ENCODE measurements at regions not wholly inside any gene's neighbourhood (a gene's known extent, or its start where the extent isn't known, plus 50 kb on each side); places are given as distances from the start of the nearest gene placed in this dataset.
A peak's percentile ranks its signal among the peaks of the same experiment; 100 is the strongest.
"Not testable (repeated sequence)": the region's sequence is repeated elsewhere in the genome, so short reads cannot be mapped to it uniquely, and the experiment has no call there.

DNA sequence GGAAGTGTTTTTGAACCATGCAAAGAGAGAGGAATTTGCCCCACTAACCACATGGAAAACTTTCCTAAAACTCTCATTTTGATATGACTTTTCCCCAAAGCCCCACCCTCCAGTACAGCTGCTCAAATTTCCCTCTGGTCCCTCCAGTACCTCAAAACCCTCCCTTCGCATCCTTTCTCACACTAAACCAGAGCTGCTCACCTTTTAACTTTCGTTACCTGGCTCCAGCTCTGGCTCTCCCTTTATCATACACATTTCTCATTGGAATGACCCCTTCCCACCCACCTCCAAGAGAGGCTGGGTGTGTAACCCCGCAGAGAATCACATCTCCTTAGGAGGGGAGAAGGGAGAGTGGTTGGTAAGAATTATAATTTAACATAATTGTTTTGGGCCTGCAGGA, 86.8 kb upstream of the NDUFV2 start:
- DNase-seq (ENCODE audit: low spot score) = no peak

DNA sequence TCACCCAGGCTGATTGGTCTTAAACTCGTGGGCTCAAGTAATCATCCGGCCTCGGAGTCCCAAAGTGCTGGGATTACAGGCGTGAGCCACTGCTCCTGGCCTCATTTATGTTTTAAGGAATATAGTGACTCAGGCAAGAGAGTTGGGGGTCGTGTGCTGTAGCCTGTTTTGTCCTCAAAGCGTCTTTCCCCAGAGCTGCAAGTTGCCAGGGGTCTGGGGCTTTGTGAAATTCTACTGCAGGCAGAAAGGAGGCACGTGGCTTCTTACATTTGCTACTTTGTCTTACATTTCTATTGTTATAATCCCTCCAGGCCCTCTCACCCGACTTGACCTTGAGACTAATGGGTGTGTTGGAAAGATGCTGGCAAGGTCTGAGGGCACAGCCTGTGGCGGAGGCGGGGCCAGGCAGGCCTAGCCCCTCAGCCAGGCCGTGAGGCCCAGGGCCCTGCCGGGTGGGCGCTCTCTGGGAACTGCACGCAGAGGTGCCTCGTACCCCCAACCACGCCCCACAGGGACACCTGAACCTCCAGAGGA, 85.8 kb upstream of the NDUFV2 start:
- DNase-seq (ENCODE audit: low spot score) = no peak

DNA sequence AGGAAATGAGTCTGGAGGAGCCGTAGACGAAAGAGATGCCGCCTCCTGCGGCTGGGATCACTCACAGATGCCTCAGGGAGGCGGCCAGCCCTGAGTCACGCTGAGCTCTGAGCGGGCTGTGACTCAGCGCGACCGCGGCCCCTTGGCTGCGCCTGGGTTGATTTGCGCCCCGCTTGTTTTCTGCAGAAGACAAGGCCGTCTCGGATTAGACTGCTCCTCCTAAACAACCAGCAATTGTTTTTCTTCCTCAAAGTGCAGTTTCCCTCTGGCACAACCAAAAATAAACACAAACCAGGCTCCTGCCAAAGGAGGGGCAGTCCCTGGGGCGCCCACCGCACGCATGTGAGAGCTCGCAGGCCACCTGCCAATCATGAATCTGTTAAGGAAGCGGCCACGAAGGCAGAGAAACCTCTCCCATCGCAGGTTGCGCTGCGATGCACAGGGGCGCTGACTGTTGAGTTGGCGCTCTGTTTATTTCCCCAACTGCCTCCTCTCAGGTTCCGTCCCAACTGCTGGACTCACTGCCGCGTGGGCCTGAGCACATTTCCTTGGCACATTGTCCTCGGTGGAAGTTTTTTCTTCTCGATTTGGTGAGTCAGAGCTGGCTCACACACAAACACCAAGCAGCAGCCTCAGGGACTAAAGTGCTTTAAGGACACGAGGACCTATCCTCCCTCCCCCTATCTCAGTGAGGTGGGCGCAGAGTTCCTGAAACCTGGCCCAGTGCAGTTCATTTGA, 85.2 kb upstream of the NDUFV2 start:
- DNase-seq (ENCODE audit: low spot score) = peak; percentile 83

GRCh38 chr18:9017905-9018227, 84.6 kb upstream of the NDUFV2 start:
- DNase-seq (ENCODE audit: low spot score) = no peak

DNA sequence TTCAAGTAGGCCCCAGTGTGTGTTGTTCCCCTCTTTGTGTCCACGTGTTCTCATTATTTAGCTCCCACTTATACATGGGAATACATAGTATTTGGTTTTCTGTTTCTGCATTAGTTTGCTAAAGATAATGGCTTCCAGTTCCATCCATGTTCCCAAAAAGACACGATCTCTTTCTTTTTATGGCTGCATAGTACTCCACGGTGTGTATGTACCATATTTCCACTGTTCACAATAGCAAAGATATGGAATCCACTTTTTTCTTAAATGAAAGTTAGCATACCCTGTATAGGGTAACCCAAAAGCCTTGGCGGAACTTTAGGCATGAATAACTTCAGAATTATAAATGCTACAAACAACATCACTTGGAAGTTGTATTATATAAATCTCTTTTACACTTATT, 83.4 kb upstream of the NDUFV2 start:
- no peak for DNase-seq (ENCODE audit: low spot score)

DNA sequence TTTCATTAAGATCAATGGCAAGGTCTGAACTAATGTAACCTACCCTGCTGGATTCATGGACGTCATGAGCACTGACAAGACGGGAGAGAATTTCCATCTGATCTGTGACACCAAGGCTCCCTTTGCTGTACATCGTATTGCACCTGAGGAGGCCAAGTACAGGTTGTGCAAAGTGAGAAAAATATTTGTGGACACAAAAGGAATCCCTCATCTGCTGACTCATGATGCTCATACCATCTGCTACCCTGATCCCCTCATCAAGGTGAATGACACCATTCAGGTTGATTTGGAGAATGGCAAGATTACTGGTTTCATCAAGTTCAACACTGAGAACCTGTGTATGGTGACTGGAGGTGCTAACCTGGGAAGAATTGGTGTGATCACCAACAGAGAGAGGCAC, 82.3 kb upstream of the NDUFV2 start:
- DNase-seq (ENCODE audit: low spot score) = no peak

- DNase-seq (ENCODE audit: low spot score) = no peak
Measured at GRCh38 chr18:9021458-9021857, 81.0 kb upstream of the NDUFV2 start.

- no peak for DNase-seq (ENCODE audit: low spot score)
Measured at GRCh38 chr18:9022397-9023155, 79.9 kb upstream of the NDUFV2 start.

- DNase-seq (ENCODE audit: low spot score) = not testable (repeated sequence)
Measured at GRCh38 chr18:9024031-9024646, 78.4 kb upstream of the NDUFV2 start.

- DNase-seq (ENCODE audit: low spot score) = no peak
Measured at GRCh38 chr18:9025091-9025838, 77.2 kb upstream of the NDUFV2 start.

DNA sequence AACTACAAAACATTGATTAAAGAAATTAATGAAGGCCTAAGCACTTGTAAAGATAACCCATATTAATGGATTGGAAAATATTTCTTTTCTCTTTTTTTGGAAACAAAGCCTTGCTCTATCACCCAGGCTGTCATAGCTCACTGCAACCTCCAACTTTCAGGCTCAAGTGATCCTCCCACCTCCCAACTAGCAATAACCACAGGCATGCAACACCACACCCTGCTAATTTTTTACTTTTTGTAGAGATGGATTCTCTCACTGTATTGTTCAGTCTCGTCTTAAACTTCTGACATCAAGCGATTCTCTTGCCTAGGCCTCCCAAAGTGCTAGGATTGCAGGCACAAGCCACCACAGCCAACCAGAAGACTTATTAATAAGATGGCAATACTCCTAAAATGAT, 73.4 kb upstream of the NDUFV2 start:
- no peak for DNase-seq (ENCODE audit: low spot score)

GRCh38 chr18:9032519-9032918, 70.0 kb upstream of the NDUFV2 start:
- DNase-seq (ENCODE audit: low spot score) = no peak

- DNase-seq (ENCODE audit: low spot score) = peak; percentile 22
Measured at GRCh38 chr18:9038277-9038871, 64.1 kb upstream of the NDUFV2 start.

DNA sequence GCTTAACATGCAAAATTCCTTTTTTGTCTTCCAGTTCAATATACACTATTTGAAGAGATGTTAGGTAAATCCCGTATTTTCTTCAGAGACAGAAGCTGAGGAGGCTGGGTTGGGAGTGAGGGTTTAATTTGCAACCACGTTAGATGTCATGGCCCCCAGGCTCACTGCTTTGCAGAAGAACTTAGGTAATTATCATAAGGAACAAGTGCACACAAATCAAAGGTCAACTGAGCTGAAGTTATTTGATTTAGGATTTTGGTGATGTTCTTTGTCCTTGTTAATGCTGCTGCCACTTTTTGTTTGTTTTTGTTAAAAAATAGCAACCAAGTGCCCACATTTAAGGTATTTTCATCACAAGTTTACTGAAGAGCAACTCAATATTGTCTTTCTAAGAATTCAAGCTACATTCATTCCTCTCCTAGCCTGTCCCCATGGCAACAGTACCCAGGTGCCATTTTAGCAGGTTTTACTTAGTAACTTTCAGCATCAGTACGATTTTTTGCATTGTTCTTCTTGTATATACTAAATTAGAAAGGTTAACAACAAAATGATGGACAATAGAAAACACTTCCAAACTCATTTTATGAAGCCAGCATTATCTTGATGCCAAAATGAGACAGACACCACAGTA, 62.9 kb upstream of the NDUFV2 start:
- DNase-seq (ENCODE audit: low spot score) = no peak

DNA sequence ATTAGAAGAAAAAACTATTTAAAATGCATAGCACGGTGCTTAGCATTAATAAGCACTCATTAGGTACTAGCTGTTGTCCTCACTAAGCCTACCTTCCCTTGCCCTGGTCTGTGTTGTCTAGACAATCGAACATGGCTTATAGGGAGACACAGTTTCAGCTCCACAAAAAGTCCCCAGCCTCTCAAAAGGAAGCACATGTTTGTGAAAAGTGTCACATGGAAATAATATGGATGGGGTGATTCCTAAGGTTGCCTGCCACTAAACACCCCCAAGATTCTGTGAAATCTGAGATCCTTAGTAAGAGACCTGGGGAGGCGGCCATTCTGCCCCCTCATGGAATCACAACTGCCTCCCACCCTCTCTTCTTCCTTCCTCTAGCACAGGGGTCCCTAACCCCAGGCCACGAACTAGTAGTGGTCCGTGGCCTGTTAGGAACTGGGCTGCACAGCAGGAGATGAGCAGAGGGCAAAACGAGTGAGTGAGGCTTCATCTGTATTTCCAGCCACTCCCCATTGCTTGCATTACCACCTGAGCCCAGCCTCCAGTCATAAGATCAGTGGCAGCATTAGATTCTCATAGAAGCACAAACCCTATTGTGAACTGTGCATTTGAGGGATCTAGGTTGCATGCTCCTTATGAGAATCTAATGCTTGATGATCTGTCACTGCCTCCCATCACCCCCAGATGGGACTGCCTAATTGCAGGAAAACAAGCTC, 59.6 kb upstream of the NDUFV2 start:
- DNase-seq (ENCODE audit: low spot score) = no peak

- DNase-seq (ENCODE audit: low spot score) = no peak
Measured at GRCh38 chr18:9043581-9043980, 58.9 kb upstream of the NDUFV2 start.

GRCh38 chr18:9047715-9048114, 54.8 kb upstream of the NDUFV2 start:
- no peak for DNase-seq (ENCODE audit: low spot score)

GRCh38 chr18:9048236-9048635, 54.3 kb upstream of the NDUFV2 start:
- no peak for DNase-seq (ENCODE audit: low spot score)

DNA sequence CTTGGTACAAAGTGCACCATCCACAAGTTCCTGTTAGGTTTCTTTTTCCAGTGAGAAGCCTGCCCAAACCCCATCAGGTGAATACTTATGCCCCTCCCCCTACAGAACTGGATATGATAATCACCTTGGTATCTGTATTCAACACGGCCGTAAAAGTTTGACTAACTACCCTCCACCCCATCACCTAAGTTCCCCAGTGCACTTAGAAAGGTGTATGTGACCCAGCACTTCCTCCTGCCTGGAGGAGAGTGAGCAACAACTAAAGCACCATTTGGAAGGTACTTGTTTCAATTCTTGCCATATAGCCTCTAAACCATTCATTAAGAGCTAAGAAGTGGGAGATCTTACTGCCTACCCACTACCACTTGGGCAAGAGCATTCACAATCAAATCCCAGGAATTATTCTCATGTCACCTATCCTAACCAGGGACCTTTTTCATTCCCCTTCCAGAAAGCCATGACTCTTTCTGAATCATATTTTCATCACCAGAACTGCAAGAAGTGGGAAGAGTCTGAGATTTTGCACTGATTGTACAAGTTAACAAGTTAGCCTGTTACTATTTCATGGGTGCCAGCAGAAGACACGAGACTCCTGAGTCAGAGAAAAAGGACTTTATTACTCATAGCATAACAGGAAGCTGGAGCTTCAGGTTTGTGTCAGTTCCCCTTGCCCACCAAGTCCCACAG, 53.5 kb upstream of the NDUFV2 start:
- DNase-seq (ENCODE audit: low spot score) = no peak

- DNase-seq (ENCODE audit: low spot score) = no peak
Measured at GRCh38 chr18:9049495-9049809, 53.0 kb upstream of the NDUFV2 start.
